Adrenal gland (tissue), 9 donors: ENCODE measurements at regions not wholly inside any gene's neighbourhood (a gene's known extent, or its start where the extent isn't known, plus 50 kb on each side); places are given as distances from the start of the nearest gene placed in this dataset.

Experiments
- DNase-seq, 7 donors: peaks; one replicate each; pipeline ENCODE4 v3.0.0-alpha.2; 2019 to 2020
- H3K27ac ChIP-seq, 5 donors: fragments of 200-600 bp; sonication (generic) in 4 of 5; 1 replicate in 3 of 5; 2 replicates in 2 of 5; pipeline versions ENCODE4 v1.5.1 to v1.8.0; 2016 to 2020; ENCODE audit warnings: mild to moderate bottlenecking in 1 of 5
- H3K27me3 ChIP-seq: fragments of 200-600 bp; 2 replicates; pipeline ENCODE4 v1.8.0; 2021
- H3K36me3 ChIP-seq, 2 donors: fragments of 200-600 bp; replicated peaks in 1 of 2; 1 replicate in 1 of 2; 2 replicates in 1 of 2; pipeline versions ENCODE4 v1.5.1 to v1.8.0; 2018 to 2022
- H3K4me1 ChIP-seq, 2 donors: fragments of 200-600 bp; replicated peaks in 1 of 2; 1 replicate in 1 of 2; 2 replicates in 1 of 2; pipeline versions ENCODE4 v1.5.1 to v1.8.0; 2018 to 2021
- H3K4me3 ChIP-seq, 4 donors: fragments of 200-600 bp; sonication (generic) in 3 of 4; one replicate each; pipeline ENCODE4 v1.5.1; 2016 to 2018
- H3K9me3 ChIP-seq, 3 donors: fragments of 200-600 bp; sonication (generic) in 1 of 3; replicated peaks in 1 of 3; 1 replicate in 2 of 3; 2 replicates in 1 of 3; pipeline versions ENCODE4 v1.5.1 to v1.8.0; 2016 to 2021
- POLR2A ChIP-seq, 2 donors: fragments of 450-650 bp; IDR thresholded peaks; one replicate each; pipeline ENCODE4 v1.6.1; 2017; ENCODE audit warnings: antibody characterized with exemption in 2 of 2, mild to moderate bottlenecking in 2 of 2, moderate library complexity in 1 of 2
- WGBS, 4 donors: extraction: QIAGEN DNeasy Blood & Tissue Kit in 2 of 4; methylation state at CpG; one replicate each; pipeline versions ENCODE4 v1.1.5 to v1.1.7; 2013 to 2017; 5-methylcytosine and 5-hydroxymethylcytosine counted together
- intact Hi-C, 2 donors: fragments of 100-400 bp; cut with DNase I; formaldehyde crosslinking; loops; one replicate each; pipeline versions ENCODE4 v1.14.1 to v1.15.0; 2022 to 2023
- TF ChIP-seq, protein P1 (sequence below), 6 experiments: fragments of 450-650 bp in 4 of 6; fragments of 200-600 bp in 2 of 6; sonication (generic) in 1 of 6; IDR thresholded peaks; 1 replicate in 5 of 6; 2 replicates in 1 of 6; pipeline versions ENCODE4 v1.5.1 to v1.8.0; 2016 to 2021; ENCODE audit warnings: antibody characterized with exemption in 6 of 6, mild to moderate bottlenecking in 2 of 6, moderate library complexity in 1 of 6
- donor health status: healthy with polysubstance abuse.
- donor health status: Bipolar disorder and iron deficiency.
- donor health status: DM: yes; HTN: yes; CAD: no.
- donor health status: DM: no; HTN: no; CAD: no.
- donor health status: DM: no; HTN: no; CAD: no.

DNA sequence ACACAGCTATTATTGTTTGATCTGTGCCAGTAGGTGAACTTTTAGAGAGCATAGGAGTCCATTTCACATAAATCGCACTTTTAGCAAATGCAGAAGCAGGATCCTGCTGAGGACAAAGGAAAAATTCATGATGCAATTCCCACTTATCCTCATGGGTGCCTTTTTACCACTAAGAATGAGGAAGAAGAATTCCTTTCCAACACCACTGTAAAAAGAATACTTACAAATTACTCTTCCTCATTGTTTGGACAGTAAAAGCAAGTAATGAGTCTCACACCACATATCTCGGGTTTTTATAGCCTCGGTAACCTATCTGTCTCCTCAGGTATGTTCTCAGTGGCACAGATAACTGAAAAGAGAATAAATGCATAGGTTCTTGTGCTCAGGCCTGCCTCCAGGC is 238.5 kb downstream of the MTX2 start:
- Histone ChIP-seq H3K4me1 (no peaks in the 10 kb centered on the region), H3K9me3 (no peaks in the 10 kb centered on the region), H3K27ac (no peak overlapping the region), H3K36me3 (no peaks in the 10 kb centered on the region), H3K27me3 (no peaks in the 10 kb centered on the region), H3K4me3 (no peak overlapping the region)
- no peak for DNase-seq
- intact Hi-C loops, result no loop called here
- 71 to 82% (median 80%) methylated on average over 3 of the region's 3 CpGs for WGBS, 4 donors
- TF ChIP-seq, protein P1, sequence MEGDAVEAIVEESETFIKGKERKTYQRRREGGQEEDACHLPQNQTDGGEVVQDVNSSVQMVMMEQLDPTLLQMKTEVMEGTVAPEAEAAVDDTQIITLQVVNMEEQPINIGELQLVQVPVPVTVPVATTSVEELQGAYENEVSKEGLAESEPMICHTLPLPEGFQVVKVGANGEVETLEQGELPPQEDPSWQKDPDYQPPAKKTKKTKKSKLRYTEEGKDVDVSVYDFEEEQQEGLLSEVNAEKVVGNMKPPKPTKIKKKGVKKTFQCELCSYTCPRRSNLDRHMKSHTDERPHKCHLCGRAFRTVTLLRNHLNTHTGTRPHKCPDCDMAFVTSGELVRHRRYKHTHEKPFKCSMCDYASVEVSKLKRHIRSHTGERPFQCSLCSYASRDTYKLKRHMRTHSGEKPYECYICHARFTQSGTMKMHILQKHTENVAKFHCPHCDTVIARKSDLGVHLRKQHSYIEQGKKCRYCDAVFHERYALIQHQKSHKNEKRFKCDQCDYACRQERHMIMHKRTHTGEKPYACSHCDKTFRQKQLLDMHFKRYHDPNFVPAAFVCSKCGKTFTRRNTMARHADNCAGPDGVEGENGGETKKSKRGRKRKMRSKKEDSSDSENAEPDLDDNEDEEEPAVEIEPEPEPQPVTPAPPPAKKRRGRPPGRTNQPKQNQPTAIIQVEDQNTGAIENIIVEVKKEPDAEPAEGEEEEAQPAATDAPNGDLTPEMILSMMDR (IDR thresholded peaks at IDR 0.05), result no peak
- TF ChIP-seq POLR2A (IDR thresholded peaks at IDR 0.05), result no peak

DNA sequence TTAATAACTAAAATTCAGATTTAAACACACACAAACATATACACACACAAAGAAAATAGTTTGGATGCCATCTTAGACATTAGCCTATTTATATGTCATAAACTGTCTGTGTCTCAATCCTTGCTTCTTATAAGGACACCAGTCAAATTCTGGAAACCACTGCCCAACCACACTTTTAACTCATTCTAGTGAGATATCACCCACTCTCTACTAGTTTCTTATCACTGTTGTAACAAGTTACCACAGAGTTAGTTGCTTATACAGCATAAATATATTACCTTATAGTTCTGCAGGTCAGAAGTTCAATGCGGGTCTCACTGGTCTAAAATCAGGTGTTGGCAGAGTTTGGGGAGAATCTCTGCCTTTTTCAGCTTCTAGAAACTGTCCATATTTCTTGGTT is 239.1 kb downstream of the MTX2 start:
- Histone ChIP-seq H3K27me3 (no peaks in the 10 kb centered on the region), H3K9me3 (no peaks in the 10 kb centered on the region), H3K27ac (no peak overlapping the region), H3K4me1 (no peaks in the 10 kb centered on the region), H3K36me3 (no peaks in the 10 kb centered on the region), H3K4me3 (no peak overlapping the region)
- intact Hi-C loops, result no loop called here
- DNase-seq, result no peak
- TF ChIP-seq POLR2A (IDR thresholded peaks at IDR 0.05), result no peak
- TF ChIP-seq, protein P1 (IDR thresholded peaks at IDR 0.05), result no peak
- 92 to 96% (median 93%) methylated on average over 1 of the region's 1 CpG for WGBS, 4 donors

DNA sequence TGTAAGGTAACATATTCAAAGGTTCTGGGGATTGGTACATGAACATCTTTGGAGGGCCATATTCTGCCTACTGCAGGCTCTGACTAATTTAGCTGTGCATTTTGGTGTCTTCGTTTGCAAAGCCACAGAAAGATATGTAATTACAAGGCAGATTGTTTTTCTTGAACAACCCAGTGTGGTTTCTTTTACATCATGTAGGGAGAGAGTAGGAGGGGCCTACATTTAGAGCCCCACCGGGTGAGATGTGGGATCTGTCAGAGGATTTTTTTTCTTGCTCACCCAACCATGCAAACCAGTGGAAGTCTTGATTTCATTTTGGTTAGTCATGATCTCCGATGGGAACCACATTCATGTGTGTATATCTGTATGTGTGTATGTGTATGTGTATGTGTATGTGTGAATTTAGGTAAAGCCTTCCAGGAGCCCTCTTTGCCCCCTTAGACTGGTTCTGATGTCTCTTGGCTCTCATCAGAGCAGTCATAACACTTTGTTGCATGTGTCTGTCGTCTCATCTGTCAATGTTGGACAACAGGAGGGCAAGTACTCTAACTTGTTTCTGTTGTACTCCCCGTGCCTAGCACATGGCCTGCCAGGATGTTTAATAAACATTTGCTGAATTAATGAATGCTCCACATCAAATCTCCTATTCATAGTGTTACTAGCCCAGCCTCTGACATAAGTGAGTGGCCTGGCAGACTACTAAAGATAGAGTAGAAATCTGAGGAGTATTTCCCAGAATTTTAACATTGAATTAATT is 239.9 kb downstream of the MTX2 start:
- Histone ChIP-seq H3K27me3 (no peaks in the 10 kb centered on the region), H3K4me3 (no peak overlapping the region), H3K36me3 (no peaks in the 10 kb centered on the region), H3K9me3 (no peaks in the 10 kb centered on the region), H3K4me1 (no peaks in the 10 kb centered on the region), H3K27ac (no peak overlapping the region)
- TF ChIP-seq, protein P1 (IDR thresholded peaks at IDR 0.05), result no peak
- TF ChIP-seq POLR2A (IDR thresholded peaks at IDR 0.05), result no peak
- DNase-seq, result no peak
- intact Hi-C loops, result no loop called here
- WGBS, 4 donors, result 72 to 80% (median 79%) methylated on average over 5 of the region's 5 CpGs

DNA sequence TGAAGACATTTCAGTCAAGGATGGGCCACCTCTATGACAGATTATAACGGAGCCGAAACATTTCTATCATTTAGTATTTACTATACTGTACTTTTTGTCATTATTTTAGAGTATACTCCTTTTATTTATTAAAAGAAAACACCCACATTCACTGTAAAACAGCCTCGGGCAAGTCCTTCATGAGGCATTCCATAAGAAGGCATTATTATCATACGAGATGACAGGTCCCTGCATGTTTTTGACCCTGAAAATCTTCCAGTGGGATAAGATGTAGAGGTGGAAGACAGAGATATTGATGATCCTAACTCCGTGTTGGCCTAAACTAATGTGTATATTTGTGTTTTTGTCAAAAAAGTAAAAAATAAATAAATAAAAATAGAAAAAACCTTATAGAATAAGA is 245.0 kb downstream of the MTX2 start:
- intact Hi-C loops, result no loop called here
- TF ChIP-seq POLR2A (IDR thresholded peaks at IDR 0.05), result no peak
- TF ChIP-seq, protein P1 (IDR thresholded peaks at IDR 0.05), result no peak

More for the DNA sequence above, 245.0 kb downstream of the MTX2 start:
- no peak overlapping the region for H3K27ac ChIP-seq
- no peak overlapping the region for H3K4me3 ChIP-seq
- 58 to 86% (median 75%) methylated on average over 5 of the region's 5 CpGs for WGBS, 4 donors
- no peak for DNase-seq
- no peaks in the 10 kb centered on the region for H3K27me3 ChIP-seq
- no peaks in the 10 kb centered on the region for H3K36me3 ChIP-seq
- no peaks in the 10 kb centered on the region for H3K9me3 ChIP-seq
- H3K4me1 ChIP-seq, result no peaks in the 10 kb centered on the region
